ENCODE measurements at regions not wholly inside any gene's neighbourhood (a gene's known extent, or its start where the extent isn't known, plus 50 kb on each side); places are given as distances from the start of the nearest gene placed in this dataset.
"Not testable (repeated sequence)": the region's sequence is repeated elsewhere in the genome, so short reads cannot be mapped to it uniquely, and the experiment has no call there.

GRCh38 chr4:59560141-59560648, 1639.9 kb upstream of the ADGRL3 start:
- DNase-seq (ENCODE audit: low spot score); intact Hi-C loops (cut with DNase I): not testable (repeated sequence)

GRCh38 chr4:59565836-59566235, 1634.3 kb upstream of the ADGRL3 start:
- no peak for DNase-seq (ENCODE audit: low spot score)
- intact Hi-C loops (cut with DNase I): no loop called here

GRCh38 chr4:59570860-59571476, 1629.2 kb upstream of the ADGRL3 start:
- intact Hi-C loops (cut with DNase I): no loop called here
- DNase-seq (ENCODE audit: low spot score): no peak

- DNase-seq (ENCODE audit: low spot score): no peak
- intact Hi-C loops (cut with DNase I): no loop called here
These were observed 1628.2 kb upstream of the ADGRL3 start for GRCh38 chr4:59571805-59572430.

- intact Hi-C loops (cut with DNase I): no loop called here
- DNase-seq (ENCODE audit: low spot score): no peak
These were observed 1616.1 kb upstream of the ADGRL3 start for GRCh38 chr4:59583845-59584568.

- intact Hi-C loops (cut with DNase I): no loop called here
These were observed 1602.4 kb upstream of the ADGRL3 start for GRCh38 chr4:59597536-59598329.

GRCh38 chr4:59598330-59598618, 1601.9 kb upstream of the ADGRL3 start:
- DNase-seq (ENCODE audit: low spot score): no peak
- intact Hi-C loops (cut with DNase I): no loop called here

More at GRCh38 chr4:59597536-59598329, 1602.4 kb upstream of the ADGRL3 start:
- no peak for DNase-seq (ENCODE audit: low spot score)

- DNase-seq (ENCODE audit: low spot score): no peak
- intact Hi-C loops (cut with DNase I): no loop called here
These were observed 1591.7 kb upstream of the ADGRL3 start for GRCh38 chr4:59608466-59608865.

- DNase-seq (ENCODE audit: low spot score): no peak
- intact Hi-C loops (cut with DNase I): no loop called here
These were observed 1587.9 kb upstream of the ADGRL3 start for GRCh38 chr4:59612235-59612634.

GRCh38 chr4:59615316-59615715, 1584.8 kb upstream of the ADGRL3 start:
- intact Hi-C loops (cut with DNase I): no loop called here
- no peak for DNase-seq (ENCODE audit: low spot score)

- intact Hi-C loops (cut with DNase I): no loop called here
- no peak for DNase-seq (ENCODE audit: low spot score)
These were observed 1570.8 kb upstream of the ADGRL3 start for GRCh38 chr4:59629348-59629747.

- DNase-seq (ENCODE audit: low spot score): no peak
- intact Hi-C loops (cut with DNase I): no loop called here
These were observed 1569.9 kb upstream of the ADGRL3 start for GRCh38 chr4:59630235-59630634.

- DNase-seq (ENCODE audit: low spot score): no peak
- intact Hi-C loops (cut with DNase I): no loop called here
These were observed 1569.2 kb upstream of the ADGRL3 start for GRCh38 chr4:59630922-59631321.

GRCh38 chr4:59637596-59637995, 1562.5 kb upstream of the ADGRL3 start:
- DNase-seq (ENCODE audit: low spot score): no peak
- intact Hi-C loops (cut with DNase I): no loop called here

GRCh38 chr4:59643682-59644081, 1556.4 kb upstream of the ADGRL3 start:
- DNase-seq (ENCODE audit: low spot score): no peak
- intact Hi-C loops (cut with DNase I): no loop called here

GRCh38 chr4:59644765-59645164, 1555.4 kb upstream of the ADGRL3 start:
- intact Hi-C loops (cut with DNase I): no loop called here
- no peak for DNase-seq (ENCODE audit: low spot score)

- DNase-seq (ENCODE audit: low spot score): no peak
- intact Hi-C loops (cut with DNase I): no loop called here
These were observed 1554.0 kb upstream of the ADGRL3 start for GRCh38 chr4:59646082-59646481.

GRCh38 chr4:59647011-59647410, 1553.1 kb upstream of the ADGRL3 start:
- DNase-seq (ENCODE audit: low spot score): no peak
- intact Hi-C loops (cut with DNase I): no loop called here

GRCh38 chr4:59647500-59647899, 1552.6 kb upstream of the ADGRL3 start:
- intact Hi-C loops (cut with DNase I): no loop called here

GRCh38 chr4:59650861-59651260, 1549.3 kb upstream of the ADGRL3 start:
- intact Hi-C loops (cut with DNase I): no loop called here
- no peak for DNase-seq (ENCODE audit: low spot score)

More at GRCh38 chr4:59647500-59647899, 1552.6 kb upstream of the ADGRL3 start:
- DNase-seq (ENCODE audit: low spot score): no peak
